CD4-positive, alpha-beta memory T cell (primary cell): ENCODE measurements at regions not wholly inside any gene's neighbourhood (a gene's known extent, or its start where the extent isn't known, plus 50 kb on each side); places are given as distances from the start of the nearest gene placed in this dataset.
A peak's percentile ranks its signal among the peaks of the same experiment; 100 is the strongest.

Source experiments
- CTCF ChIA-PET: fragments of 350-600 bp; sonication (Branson Sonifier 250); formaldehyde crosslinking; loops from one replicate; lab custom pipeline; 2021; ENCODE audit warnings: inconsistent platforms; ENCODE audit not compliant: partially characterized antibody; lab: Charles Lee
- POLR2A ChIA-PET: fragments of 350-600 bp; sonication (Branson Sonifier 250); formaldehyde crosslinking; loops from one replicate; lab custom pipeline; 2021; ENCODE audit not compliant: partially characterized antibody; lab: Charles Lee
- DNase-seq, 5 donors: peaks; one replicate each; pipeline versions ENCODE4 v3.0.0 to v3.0.0-alpha.2; 2020 to 2022; ENCODE audit warnings: mixed read lengths in 1 of 5
- H3K27ac ChIP-seq: one replicate; pipeline ENCODE4 v1.7.0; 2013; ENCODE audit warnings: low read depth, low read length
- H3K27me3 ChIP-seq: 2 replicates; pipeline ENCODE4 v1.7.0; 2013; ENCODE audit warnings: mild to moderate bottlenecking, low read length, moderate library complexity; ENCODE audit not compliant: insufficient read depth
- H3K36me3 ChIP-seq: 2 replicates; pipeline ENCODE4 v1.7.0; 2013; ENCODE audit warnings: mild to moderate bottlenecking, low read length, moderate library complexity; ENCODE audit not compliant: insufficient read depth
- H3K4me1 ChIP-seq: 2 replicates; pipeline ENCODE4 v1.7.0; 2013; ENCODE audit warnings: mild to moderate bottlenecking, low read length, moderate library complexity; ENCODE audit not compliant: insufficient read depth
- H3K4me3 ChIP-seq, 2 donors: one replicate each; pipeline ENCODE4 v1.7.0; 2013; ENCODE audit warnings: low read length in 2 of 2, mild to moderate bottlenecking in 1 of 2
- H3K9me3 ChIP-seq, 2 donors: one replicate each; pipeline ENCODE4 v1.7.0; 2013; ENCODE audit warnings: low read length in 2 of 2, control low read depth in 1 of 2; ENCODE audit not compliant: control insufficient read depth in 1 of 2
- H3K27ac Mint-ChIP-seq, 7 donors: one replicate each; pipeline ENCODE4 v1.8.0; 2020 to 2021; ENCODE audit warnings: mixed read lengths in 7 of 7, mild to moderate bottlenecking in 6 of 7, inconsistent platforms in 3 of 7, moderate library complexity in 3 of 7
- H3K27me3 Mint-ChIP-seq, 2 donors: one replicate each; pipeline ENCODE4 v1.8.0; 2020 to 2021; ENCODE audit warnings: mixed read lengths in 2 of 2
- H3K36me3 Mint-ChIP-seq, 2 donors: one replicate each; pipeline ENCODE4 v1.8.0; 2020 to 2021; ENCODE audit warnings: mixed read lengths in 2 of 2, inconsistent platforms in 1 of 2, mild to moderate bottlenecking in 1 of 2
- H3K4me1 Mint-ChIP-seq, 4 donors: one replicate each; pipeline ENCODE4 v1.8.0; 2020 to 2021; ENCODE audit warnings: mixed read lengths in 4 of 4, mild to moderate bottlenecking in 1 of 4
- H3K4me3 Mint-ChIP-seq, 8 donors: one replicate each; pipeline ENCODE4 v1.8.0; 2020 to 2021; ENCODE audit warnings: mixed read lengths in 8 of 8, mild to moderate bottlenecking in 7 of 8, moderate library complexity in 6 of 8, inconsistent platforms in 3 of 8
- H3K9me3 Mint-ChIP-seq, 8 donors: one replicate each; pipeline ENCODE4 v1.8.0; 2020 to 2021; ENCODE audit warnings: mixed read lengths in 8 of 8, mild to moderate bottlenecking in 5 of 8, inconsistent platforms in 3 of 8, moderate library complexity in 1 of 8
- intact Hi-C: fragments of 100-400 bp; cut with micrococcal nuclease; formaldehyde crosslinking; loops from one replicate; pipeline ENCODE4 v1.15.1; 2023

GRCh38 chr6:170156448-170157375, 134.2 kb downstream of the DLL1 start:
- Mint-ChIP-seq H3K27me3 (peaks cover 3 to 4% of the 10 kb centered on the region in 2 donors), H3K9me3 (peaks cover 0 to 3% (median 0%) of the 10 kb centered on the region in 8 donors), H3K4me1 (peaks cover 0 to 6% (median 1%) of the 10 kb centered on the region in 4 donors), H3K36me3 (no peaks in the 10 kb centered on the region), H3K4me3 (no peak overlapping the region), H3K27ac (no peak overlapping the region)
- no peak overlapping the region for H3K4me3 ChIP-seq
- H3K9me3 ChIP-seq, result no peaks in the 10 kb centered on the region
- no peak for DNase-seq
- no peaks in the 10 kb centered on the region for H3K36me3 ChIP-seq
- ChIA-PET CTCF (no interaction called here), POLR2A (no interaction called here)
- H3K4me1 ChIP-seq, result no peaks in the 10 kb centered on the region
- no peak overlapping the region for H3K27ac ChIP-seq
- intact Hi-C loops, result no loop called here
- H3K27me3 ChIP-seq, result peaks cover 3% of the 10 kb centered on the region

GRCh38 chr6:170155464-170156196, 135.2 kb downstream of the DLL1 start:
- no peaks in the 10 kb centered on the region for H3K9me3 ChIP-seq
- Mint-ChIP-seq H3K4me3 (no peak overlapping the region), H3K27ac (no peak overlapping the region), H3K9me3 (peaks cover 0 to 3% (median 0%) of the 10 kb centered on the region in 8 donors), H3K36me3 (no peaks in the 10 kb centered on the region), H3K27me3 (peaks cover 5 to 10% of the 10 kb centered on the region in 2 donors), H3K4me1 (peaks cover 0 to 10% (median 1%) of the 10 kb centered on the region in 4 donors)
- DNase-seq, result no peak
- no peak overlapping the region for H3K27ac ChIP-seq
- H3K4me3 ChIP-seq, result no peak overlapping the region
- H3K27me3 ChIP-seq, result peaks cover 3% of the 10 kb centered on the region
- no peaks in the 10 kb centered on the region for H3K4me1 ChIP-seq
- no peaks in the 10 kb centered on the region for H3K36me3 ChIP-seq
- ChIA-PET POLR2A (no interaction called here), CTCF (no interaction called here)
- intact Hi-C loops, result no loop called here

GRCh38 chr6:170153436-170154319, 137.2 kb downstream of the DLL1 start:
- POLR2A ChIA-PET, result no interaction called here
- DNase-seq, result no peak
- peaks cover 5% of the 10 kb centered on the region for H3K4me1 ChIP-seq
- no peaks in the 10 kb centered on the region for H3K9me3 ChIP-seq
- no peaks in the 10 kb centered on the region for H3K36me3 ChIP-seq
- H3K27me3 Mint-ChIP-seq, result peaks cover 5 to 10% of the 10 kb centered on the region in 2 donors
- CTCF ChIA-PET, result no interaction called here
- H3K27ac ChIP-seq, result no peak overlapping the region
- intact Hi-C loops, result no loop called here
- peaks cover 3% of the 10 kb centered on the region for H3K27me3 ChIP-seq
- peaks cover 0 to 3% (median 0%) of the 10 kb centered on the region in 8 donors for H3K9me3 Mint-ChIP-seq
- peak overlapping the region in 1 of 8 donors; percentile 23 for H3K4me3 Mint-ChIP-seq
- no peaks in the 10 kb centered on the region for H3K36me3 Mint-ChIP-seq
- H3K4me1 Mint-ChIP-seq, result peaks cover 5 to 20% (median 5%) of the 10 kb centered on the region in 4 donors
- no peak overlapping the region for H3K27ac Mint-ChIP-seq
- H3K4me3 ChIP-seq, result no peak overlapping the region

- Mint-ChIP-seq H3K4me1 (peaks cover 11 to 27% (median 12%) of the 10 kb centered on the region in 4 donors), H3K9me3 (peaks cover 0 to 2% (median 0%) of the 10 kb centered on the region in 8 donors), H3K4me3 (no peak overlapping the region), H3K27me3 (peaks cover 5 to 10% of the 10 kb centered on the region in 2 donors), H3K27ac (no peak overlapping the region), H3K36me3 (no peaks in the 10 kb centered on the region)
- Histone ChIP-seq H3K36me3 (no peaks in the 10 kb centered on the region), H3K27ac (no peak overlapping the region), H3K4me3 (no peak overlapping the region), H3K9me3 (no peaks in the 10 kb centered on the region), H3K27me3 (peaks cover 3% of the 10 kb centered on the region), H3K4me1 (peaks cover 12% of the 10 kb centered on the region)
- CTCF ChIA-PET, result no interaction called here
- DNase-seq, result no peak
- intact Hi-C loops, result no loop called here
- POLR2A ChIA-PET, result no interaction called here
Observed at GRCh38 chr6:170152989-170153388, 137.9 kb downstream of the DLL1 start.

- Histone ChIP-seq H3K9me3 (no peaks in the 10 kb centered on the region), H3K27ac (no peak overlapping the region), H3K36me3 (no peaks in the 10 kb centered on the region), H3K27me3 (peaks cover 3% of the 10 kb centered on the region), H3K4me3 (no peak overlapping the region), H3K4me1 (peaks cover 19% of the 10 kb centered on the region)
- peaks cover 5 to 10% of the 10 kb centered on the region in 2 donors for H3K27me3 Mint-ChIP-seq
- ChIA-PET POLR2A (no interaction called here), CTCF (no interaction called here)
- no peak overlapping the region for H3K4me3 Mint-ChIP-seq
- no peak for DNase-seq
- H3K4me1 Mint-ChIP-seq, result peaks cover 15 to 33% (median 17%) of the 10 kb centered on the region in 4 donors
- H3K9me3 Mint-ChIP-seq, result no peaks in the 10 kb centered on the region
- intact Hi-C loops, result no loop called here
- no peaks in the 10 kb centered on the region for H3K36me3 Mint-ChIP-seq
- no peak overlapping the region for H3K27ac Mint-ChIP-seq
Observed at GRCh38 chr6:170152124-170152926, 138.6 kb downstream of the DLL1 start.

GRCh38 chr6:170151804-170152123, 139.1 kb downstream of the DLL1 start:
- Histone ChIP-seq H3K9me3 (no peaks in the 10 kb centered on the region), H3K4me1 (peaks cover 20% of the 10 kb centered on the region), H3K27me3 (peaks cover 3% of the 10 kb centered on the region), H3K36me3 (no peaks in the 10 kb centered on the region), H3K4me3 (no peak overlapping the region), H3K27ac (no peak overlapping the region)
- peaks cover 17 to 39% (median 21%) of the 10 kb centered on the region in 4 donors for H3K4me1 Mint-ChIP-seq
- no peak overlapping the region for H3K4me3 Mint-ChIP-seq
- H3K9me3 Mint-ChIP-seq, result no peaks in the 10 kb centered on the region
- no peak overlapping the region for H3K27ac Mint-ChIP-seq
- H3K36me3 Mint-ChIP-seq, result no peaks in the 10 kb centered on the region
- intact Hi-C loops, result no loop called here
- DNase-seq, result no peak
- peaks cover 5 to 7% of the 10 kb centered on the region in 2 donors for H3K27me3 Mint-ChIP-seq
- CTCF ChIA-PET, result no interaction called here
- POLR2A ChIA-PET, result no interaction called here
